ENCODE measurements at regions not wholly inside any gene's neighbourhood (a gene's known extent, or its start where the extent isn't known, plus 50 kb on each side); places are given as distances from the start of the nearest gene placed in this dataset.

- H3K27ac ChIP-seq (ENCODE audit: low read depth, low read length), result no peak overlapping the region
- TF ChIP-seq SP1 (IDR thresholded peaks at IDR 0.05; ENCODE audit: low read depth) (no peak), EGR1 (IDR thresholded peaks at IDR 0.05; ENCODE audit: low read depth) (no peak), ZNF274 (IDR thresholded peaks at IDR 0.05; ENCODE audit: low read depth, low read length) (no peak), CBX3 (IDR thresholded peaks at IDR 0.05; ENCODE audit: low read depth) (no peak), CEBPB (IDR thresholded peaks at IDR 0.05; ENCODE audit: low read depth) (no peak), ATF3 (IDR thresholded peaks at IDR 0.05) (no peak), REST (IDR thresholded peaks at IDR 0.05; ENCODE audit: low read depth) (no peak), ZBTB33 (IDR thresholded peaks at IDR 0.05; ENCODE audit: extremely low read depth, insufficient replicate concordance, low read length) (no peak)
- no peak overlapping the region for H3K4me3 ChIP-seq (replicated peaks in 1 of 2; ENCODE audit: low read depth in 1 of 2, low read length in 2 of 2)
- no peak overlapping the region for H3K4me2 ChIP-seq (ENCODE audit: low read length)
- ATAC-seq (no peak), DNase-seq (ENCODE audit: low read depth, low spot score) (no peak)
- no peaks in the 10 kb centered on the region for H3K27me3 ChIP-seq (ENCODE audit: insufficient read depth, low read length)
- ChIA-PET POLR2A (no interaction called here), CTCF (no interaction called here), RAD21 (ENCODE audit: low non-redundant PET in 1 of 2, low total read pairs in 2 of 2, uncharacterized antibody in 2 of 2, unreplicated experiment in 2 of 2) (no interaction called here)
- no peaks in the 10 kb centered on the region for H3K4me1 ChIP-seq (ENCODE audit: control insufficient read depth in 1 of 2, insufficient read depth in 2 of 2, low read length in 2 of 2)
- BruUV-seq (replicated peaks), result no TSS peak
- H4K20me1 ChIP-seq (ENCODE audit: insufficient read depth), result no peaks in the 10 kb centered on the region
- H2AFZ ChIP-seq (ENCODE audit: low read depth, low read length, poor library complexity, severe bottlenecking), result no peak overlapping the region
- no peak overlapping the region for H3K9ac ChIP-seq (ENCODE audit: low read length)
- no peaks in the 10 kb centered on the region for H3K79me2 ChIP-seq (ENCODE audit: insufficient read depth, low read length)
- intact Hi-C loops (cut with micrococcal nuclease), result no loop called here
- H3K9me3 ChIP-seq (ENCODE audit: control insufficient read depth in 1 of 2, insufficient read depth in 1 of 2, low read depth in 1 of 2, low read length in 2 of 2), result no peaks in the 10 kb centered on the region
- no peaks in the 10 kb centered on the region for H3K36me3 ChIP-seq (ENCODE audit: control insufficient read depth in 1 of 2, insufficient read depth in 2 of 2, low read length in 2 of 2)
- no peaks in the 10 kb centered on the region for H3K9me2 ChIP-seq (ENCODE audit: insufficient read depth)
These were observed 339.7 kb downstream of the RPRM start for GRCh38 chr2:153138651-153139375.

Data from HCT116 (cell line).